IPS-18c (cell line): ENCODE measurements at regions not wholly inside any gene's neighbourhood (a gene's known extent, or its start where the extent isn't known, plus 50 kb on each side); places are given as distances from the start of the nearest gene placed in this dataset.
"Not testable (repeated sequence)": the region's sequence is repeated elsewhere in the genome, so short reads cannot be mapped to it uniquely, and the experiment has no call there.

Experiments
- H3K4me3 ChIP-seq: 2 replicates; pipeline ENCODE4 v1.7.0; 2013; ENCODE audit warnings: low read depth, mild to moderate bottlenecking, low read length, moderate library complexity; ENCODE audit not compliant: insufficient read depth
- H3K9me3 ChIP-seq: one replicate; pipeline ENCODE4 v1.6.1; 2013; ENCODE audit warnings: mild to moderate bottlenecking, low read length, moderate library complexity; ENCODE audit not compliant: control insufficient read depth, insufficient read depth

GRCh38 chr12:83322809-83323208 lies 636.1 kb downstream of the TMTC2 start:
- Histone ChIP-seq H3K4me3 (no peak overlapping the region), H3K9me3 (no peaks in the 10 kb centered on the region)

GRCh38 chr12:83321971-83322370 lies 635.3 kb downstream of the TMTC2 start:
- H3K4me3 ChIP-seq, result no peak overlapping the region
- no peaks in the 10 kb centered on the region for H3K9me3 ChIP-seq

GRCh38 chr12:83320350-83320749 lies 633.6 kb downstream of the TMTC2 start:
- H3K4me3 ChIP-seq, result no peak overlapping the region
- H3K9me3 ChIP-seq, result no peaks in the 10 kb centered on the region

GRCh38 chr12:83318386-83319098 lies 631.8 kb downstream of the TMTC2 start:
- no peaks in the 10 kb centered on the region for H3K9me3 ChIP-seq
- H3K4me3 ChIP-seq, result no peak overlapping the region

GRCh38 chr12:83317595-83317994 lies 630.9 kb downstream of the TMTC2 start:
- H3K9me3 ChIP-seq, result no peaks in the 10 kb centered on the region
- no peak overlapping the region for H3K4me3 ChIP-seq

- Histone ChIP-seq H3K9me3 (no peaks in the 10 kb centered on the region), H3K4me3 (no peak overlapping the region)
Measured at GRCh38 chr12:83313827-83314226, 627.1 kb downstream of the TMTC2 start.

GRCh38 chr12:83313322-83313721 lies 626.6 kb downstream of the TMTC2 start:
- no peaks in the 10 kb centered on the region for H3K9me3 ChIP-seq
- no peak overlapping the region for H3K4me3 ChIP-seq

GRCh38 chr12:83276904-83277303 lies 590.2 kb downstream of the TMTC2 start:
- H3K9me3 ChIP-seq, result peaks cover 2% of the 10 kb centered on the region
- no peak overlapping the region for H3K4me3 ChIP-seq

- no peak overlapping the region for H3K4me3 ChIP-seq
- H3K9me3 ChIP-seq, result peaks cover 2% of the 10 kb centered on the region
Measured at GRCh38 chr12:83271201-83271600, 584.5 kb downstream of the TMTC2 start.

- H3K4me3 ChIP-seq, result no peak overlapping the region
- no peaks in the 10 kb centered on the region for H3K9me3 ChIP-seq
Measured at GRCh38 chr12:83265808-83266207, 579.1 kb downstream of the TMTC2 start.

- H3K4me3 ChIP-seq, result no peak overlapping the region
- no peaks in the 10 kb centered on the region for H3K9me3 ChIP-seq
Measured at GRCh38 chr12:83261998-83262397, 575.3 kb downstream of the TMTC2 start.

GRCh38 chr12:83260126-83260525 lies 573.4 kb downstream of the TMTC2 start:
- not testable (repeated sequence) for H3K9me3 ChIP-seq, H3K4me3 ChIP-seq

- Histone ChIP-seq H3K4me3 (no peak overlapping the region), H3K9me3 (no peaks in the 10 kb centered on the region)
Measured at GRCh38 chr12:83257726-83258125, 571.0 kb downstream of the TMTC2 start.

- H3K4me3 ChIP-seq, result no peak overlapping the region
- H3K9me3 ChIP-seq, result no peaks in the 10 kb centered on the region
Measured at GRCh38 chr12:83256562-83256961, 569.9 kb downstream of the TMTC2 start.

GRCh38 chr12:83250866-83251265 lies 564.2 kb downstream of the TMTC2 start:
- H3K4me3 ChIP-seq, result no peak overlapping the region
- H3K9me3 ChIP-seq, result no peaks in the 10 kb centered on the region

- no peaks in the 10 kb centered on the region for H3K9me3 ChIP-seq
- H3K4me3 ChIP-seq, result no peak overlapping the region
Measured at GRCh38 chr12:83245156-83245555, 558.5 kb downstream of the TMTC2 start.

- Histone ChIP-seq H3K9me3 (no peaks in the 10 kb centered on the region), H3K4me3 (no peak overlapping the region)
Measured at GRCh38 chr12:83244001-83244400, 557.3 kb downstream of the TMTC2 start.

- not testable (repeated sequence) for H3K9me3 ChIP-seq, H3K4me3 ChIP-seq
Measured at GRCh38 chr12:83233987-83234386, 547.3 kb downstream of the TMTC2 start.

- not testable (repeated sequence) for H3K9me3 ChIP-seq, H3K4me3 ChIP-seq
Measured at GRCh38 chr12:83226960-83227359, 540.3 kb downstream of the TMTC2 start.
